NCI-H146 (cell line): ENCODE measurements at regions not wholly inside any gene's neighbourhood (a gene's known extent, or its start where the extent isn't known, plus 50 kb on each side); places are given as distances from the start of the nearest gene placed in this dataset.

ENCODE experiments used
- DNase-seq: peaks from one replicate; lab custom pipeline; 2025; lab: John Stamatoyannopoulos, UW

GRCh38 chr4:148813289-148813688, 371.1 kb upstream of the NR3C2 start:
- DNase-seq = no peak

GRCh38 chr4:148812101-148812500, 369.9 kb upstream of the NR3C2 start:
- no peak for DNase-seq

GRCh38 chr4:148810461-148810860, 368.2 kb upstream of the NR3C2 start:
- no peak for DNase-seq

GRCh38 chr4:148808416-148808815, 366.2 kb upstream of the NR3C2 start:
- DNase-seq = no peak

GRCh38 chr4:148800940-148801339, 358.7 kb upstream of the NR3C2 start:
- DNase-seq = no peak

- no peak for DNase-seq
These were observed 358.2 kb upstream of the NR3C2 start for GRCh38 chr4:148800336-148800885.

- no peak for DNase-seq
These were observed 353.1 kb upstream of the NR3C2 start for GRCh38 chr4:148795156-148795864.

- DNase-seq = no peak
These were observed 351.0 kb upstream of the NR3C2 start for GRCh38 chr4:148793221-148793620.

GRCh38 chr4:148790691-148791090, 348.5 kb upstream of the NR3C2 start:
- no peak for DNase-seq

- no peak for DNase-seq
These were observed 348.0 kb upstream of the NR3C2 start for GRCh38 chr4:148790246-148790645.

- DNase-seq = no peak
These were observed 345.7 kb upstream of the NR3C2 start for GRCh38 chr4:148787831-148788477.

- DNase-seq = no peak
These were observed 345.1 kb upstream of the NR3C2 start for GRCh38 chr4:148787285-148787684.

GRCh38 chr4:148786699-148787098, 344.5 kb upstream of the NR3C2 start:
- DNase-seq = no peak

- no peak for DNase-seq
These were observed 340.1 kb upstream of the NR3C2 start for GRCh38 chr4:148782284-148782683.

GRCh38 chr4:148780426-148781005, 338.3 kb upstream of the NR3C2 start:
- no peak for DNase-seq

- no peak for DNase-seq
These were observed 337.6 kb upstream of the NR3C2 start for GRCh38 chr4:148779771-148780170.

GRCh38 chr4:148778980-148779675, 336.9 kb upstream of the NR3C2 start:
- no peak for DNase-seq

GRCh38 chr4:148776941-148777340, 334.7 kb upstream of the NR3C2 start:
- no peak for DNase-seq

- DNase-seq = no peak
These were observed 331.9 kb upstream of the NR3C2 start for GRCh38 chr4:148774134-148774533.

- no peak for DNase-seq
These were observed 331.1 kb upstream of the NR3C2 start for GRCh38 chr4:148773313-148773712.

GRCh38 chr4:148770848-148771247, 328.6 kb upstream of the NR3C2 start:
- DNase-seq = no peak

GRCh38 chr4:148770377-148770776, 328.2 kb upstream of the NR3C2 start:
- no peak for DNase-seq

GRCh38 chr4:148764720-148765119, 322.5 kb upstream of the NR3C2 start:
- DNase-seq = no peak
